AG04449 (cell line): ENCODE measurements at regions not wholly inside any gene's neighbourhood (a gene's known extent, or its start where the extent isn't known, plus 50 kb on each side); places are given as distances from the start of the nearest gene placed in this dataset.
"Not testable (repeated sequence)": the region's sequence is repeated elsewhere in the genome, so short reads cannot be mapped to it uniquely, and the experiment has no call there.

Source experiments
- CTCF ChIA-PET: fragments of 350-600 bp; formaldehyde crosslinking; extraction: SDS; loops from one replicate; lab custom pipeline; 2021; ENCODE audit warnings: antibody characterized with exemption; lab: Yijun Ruan, JAX
- POLR2A ChIA-PET: fragments of 400-600, 350-600 bp; formaldehyde crosslinking; extraction: SDS; loops from one replicate; lab custom pipeline; 2020; ENCODE audit warnings: antibody characterized with exemption, inconsistent platforms; lab: Yijun Ruan, JAX
- DNase-seq: peaks from one replicate; pipeline ENCODE4 v3.0.0-alpha.2; 2010; ENCODE audit warnings: low read depth, low spot score
- H3K4me3 ChIP-seq: 2 replicates; pipeline ENCODE4 v1.5.1; 2011; ENCODE audit warnings: low read depth, mild to moderate bottlenecking, control low read depth, low read length
- CTCF ChIP-seq: IDR thresholded peaks from one replicate; pipeline ENCODE4 v1.5.1; 2011; ENCODE audit warnings: mild to moderate bottlenecking, moderate library complexity, low read length, control low read depth, inconsistent platforms; ENCODE audit not compliant: insufficient read depth; ENCODE audit errors: missing control alignments

GRCh38 chr15:20300351-20301040 is 241.1 kb downstream of the GOLGA6L6 start:
- POLR2A ChIA-PET, H3K4me3 ChIP-seq, CTCF ChIA-PET, DNase-seq: not testable (repeated sequence)

GRCh38 chr15:20297603-20298123 is 243.9 kb downstream of the GOLGA6L6 start:
- H3K4me3 ChIP-seq, DNase-seq, POLR2A ChIA-PET, CTCF ChIA-PET: not testable (repeated sequence)

GRCh38 chr15:20296261-20296660 is 245.3 kb downstream of the GOLGA6L6 start:
- CTCF ChIA-PET, H3K4me3 ChIP-seq, DNase-seq, POLR2A ChIA-PET: not testable (repeated sequence)

GRCh38 chr15:20295238-20295811 is 246.3 kb downstream of the GOLGA6L6 start:
- H3K4me3 ChIP-seq = no peak overlapping the region
- no peak for DNase-seq
- ChIA-PET POLR2A (no interaction called here), CTCF (no interaction called here)
- no peak for TF ChIP-seq CTCF

- TF ChIP-seq CTCF = no peak
- CTCF ChIA-PET = no interaction called here
- no peak overlapping the region for H3K4me3 ChIP-seq
- POLR2A ChIA-PET = no interaction called here
- DNase-seq = no peak
These were observed 246.9 kb downstream of the GOLGA6L6 start for GRCh38 chr15:20294651-20295237.

- POLR2A ChIA-PET, DNase-seq, CTCF ChIA-PET, H3K4me3 ChIP-seq: not testable (repeated sequence)
These were observed 249.1 kb downstream of the GOLGA6L6 start for GRCh38 chr15:20292422-20293005.

GRCh38 chr15:20291616-20292015 is 250.0 kb downstream of the GOLGA6L6 start:
- POLR2A ChIA-PET = not testable (repeated sequence)

GRCh38 chr15:20290606-20291005 is 251.0 kb downstream of the GOLGA6L6 start:
- POLR2A ChIA-PET, DNase-seq, CTCF ChIA-PET, H3K4me3 ChIP-seq: not testable (repeated sequence)

More at GRCh38 chr15:20291616-20292015, 250.0 kb downstream of the GOLGA6L6 start:
- H3K4me3 ChIP-seq, DNase-seq, CTCF ChIA-PET: not testable (repeated sequence)

- POLR2A ChIA-PET, H3K4me3 ChIP-seq, DNase-seq, CTCF ChIA-PET: not testable (repeated sequence)
These were observed 252.0 kb downstream of the GOLGA6L6 start for GRCh38 chr15:20289538-20290103.

- POLR2A ChIA-PET, H3K4me3 ChIP-seq, CTCF ChIA-PET, DNase-seq: not testable (repeated sequence)
These were observed 252.6 kb downstream of the GOLGA6L6 start for GRCh38 chr15:20288800-20289537.

GRCh38 chr15:20286559-20286958 is 255.0 kb downstream of the GOLGA6L6 start:
- POLR2A ChIA-PET, CTCF ChIA-PET, H3K4me3 ChIP-seq, DNase-seq: not testable (repeated sequence)

GRCh38 chr15:20285696-20286300 is 255.8 kb downstream of the GOLGA6L6 start:
- DNase-seq, CTCF ChIA-PET, POLR2A ChIA-PET, H3K4me3 ChIP-seq: not testable (repeated sequence)
